ENCODE measurements at regions not wholly inside any gene's neighbourhood (a gene's known extent, or its start where the extent isn't known, plus 50 kb on each side); places are given as distances from the start of the nearest gene placed in this dataset.

- Histone ChIP-seq H3K4me1 (no peaks in the 10 kb centered on the region), H3K9ac (no peak overlapping the region), H3K27me3 (ENCODE audit: control insufficient read depth, insufficient read depth, low read length) (no peaks in the 10 kb centered on the region), H3K27ac (no peak overlapping the region), H3K79me2 (no peaks in the 10 kb centered on the region), H3K4me2 (ENCODE audit: low read length) (no peak overlapping the region), H3K9me3 (ENCODE audit: control insufficient read depth, low read length) (no peaks in the 10 kb centered on the region), H2AFZ (no peak overlapping the region), H3K4me3 (ENCODE audit: low read depth, low read length) (no peak overlapping the region), H3K36me3 (ENCODE audit: control insufficient read depth, insufficient read depth, low read length) (no peaks in the 10 kb centered on the region)
- TF ChIP-seq CTCF (IDR thresholded peaks at IDR 0.05), result no peak
These were observed 97.2 kb upstream of the PDE10A start for GRCh38 chr6:165760126-165760802.

GRCh38 chr6:165758441-165758840, 95.4 kb upstream of the PDE10A start:
- no peaks in the 10 kb centered on the region for H3K36me3 ChIP-seq (ENCODE audit: control insufficient read depth, insufficient read depth, low read length)

GRCh38 chr6:165755583-165755982, 92.5 kb upstream of the PDE10A start:
- no peak overlapping the region for H2AFZ ChIP-seq
- no peak overlapping the region for H3K4me3 ChIP-seq (ENCODE audit: low read depth, low read length)
- H3K27me3 ChIP-seq (ENCODE audit: control insufficient read depth, insufficient read depth, low read length), result no peaks in the 10 kb centered on the region
- no peak overlapping the region for H3K27ac ChIP-seq
- H3K4me2 ChIP-seq (ENCODE audit: low read length), result no peak overlapping the region
- H3K4me1 ChIP-seq, result no peaks in the 10 kb centered on the region
- no peak for TF ChIP-seq CTCF (IDR thresholded peaks at IDR 0.05)
- no peaks in the 10 kb centered on the region for H3K9me3 ChIP-seq (ENCODE audit: control insufficient read depth, low read length)
- no peaks in the 10 kb centered on the region for H3K36me3 ChIP-seq (ENCODE audit: control insufficient read depth, insufficient read depth, low read length)
- H3K9ac ChIP-seq, result no peak overlapping the region
- no peaks in the 10 kb centered on the region for H3K79me2 ChIP-seq

More at GRCh38 chr6:165758441-165758840, 95.4 kb upstream of the PDE10A start:
- TF ChIP-seq CTCF (IDR thresholded peaks at IDR 0.05), result no peak
- H3K9me3 ChIP-seq (ENCODE audit: control insufficient read depth, low read length), result no peaks in the 10 kb centered on the region
- no peak overlapping the region for H3K27ac ChIP-seq
- no peaks in the 10 kb centered on the region for H3K79me2 ChIP-seq
- no peak overlapping the region for H2AFZ ChIP-seq
- H3K27me3 ChIP-seq (ENCODE audit: control insufficient read depth, insufficient read depth, low read length), result no peaks in the 10 kb centered on the region
- no peak overlapping the region for H3K9ac ChIP-seq
- H3K4me2 ChIP-seq (ENCODE audit: low read length), result no peak overlapping the region
- no peak overlapping the region for H3K4me3 ChIP-seq (ENCODE audit: low read depth, low read length)
- H3K4me1 ChIP-seq, result no peaks in the 10 kb centered on the region

- TF ChIP-seq CTCF (IDR thresholded peaks at IDR 0.05), result no peak
These were observed 90.5 kb upstream of the PDE10A start for GRCh38 chr6:165753506-165753905.

GRCh38 chr6:165752451-165752850, 89.4 kb upstream of the PDE10A start:
- H3K4me3 ChIP-seq (ENCODE audit: low read depth, low read length), result no peak overlapping the region

More at GRCh38 chr6:165753506-165753905, 90.5 kb upstream of the PDE10A start:
- Histone ChIP-seq H2AFZ (no peak overlapping the region), H3K27me3 (ENCODE audit: control insufficient read depth, insufficient read depth, low read length) (no peaks in the 10 kb centered on the region), H3K9me3 (ENCODE audit: control insufficient read depth, low read length) (no peaks in the 10 kb centered on the region), H3K4me1 (no peaks in the 10 kb centered on the region), H3K4me3 (ENCODE audit: low read depth, low read length) (no peak overlapping the region), H3K79me2 (no peaks in the 10 kb centered on the region), H3K9ac (no peak overlapping the region), H3K36me3 (ENCODE audit: control insufficient read depth, insufficient read depth, low read length) (no peaks in the 10 kb centered on the region), H3K4me2 (ENCODE audit: low read length) (no peak overlapping the region), H3K27ac (no peak overlapping the region)

More at GRCh38 chr6:165752451-165752850, 89.4 kb upstream of the PDE10A start:
- Histone ChIP-seq H3K4me1 (no peaks in the 10 kb centered on the region), H3K9ac (no peak overlapping the region), H2AFZ (no peak overlapping the region), H3K4me2 (ENCODE audit: low read length) (no peak overlapping the region), H3K79me2 (no peaks in the 10 kb centered on the region), H3K27ac (no peak overlapping the region), H3K27me3 (ENCODE audit: control insufficient read depth, insufficient read depth, low read length) (no peaks in the 10 kb centered on the region), H3K36me3 (ENCODE audit: control insufficient read depth, insufficient read depth, low read length) (no peaks in the 10 kb centered on the region), H3K9me3 (ENCODE audit: control insufficient read depth, low read length) (no peaks in the 10 kb centered on the region)
- TF ChIP-seq CTCF (IDR thresholded peaks at IDR 0.05), result no peak
